ENCODE measurements at regions not wholly inside any gene's neighbourhood (a gene's known extent, or its start where the extent isn't known, plus 50 kb on each side); places are given as distances from the start of the nearest gene placed in this dataset.

DNA sequence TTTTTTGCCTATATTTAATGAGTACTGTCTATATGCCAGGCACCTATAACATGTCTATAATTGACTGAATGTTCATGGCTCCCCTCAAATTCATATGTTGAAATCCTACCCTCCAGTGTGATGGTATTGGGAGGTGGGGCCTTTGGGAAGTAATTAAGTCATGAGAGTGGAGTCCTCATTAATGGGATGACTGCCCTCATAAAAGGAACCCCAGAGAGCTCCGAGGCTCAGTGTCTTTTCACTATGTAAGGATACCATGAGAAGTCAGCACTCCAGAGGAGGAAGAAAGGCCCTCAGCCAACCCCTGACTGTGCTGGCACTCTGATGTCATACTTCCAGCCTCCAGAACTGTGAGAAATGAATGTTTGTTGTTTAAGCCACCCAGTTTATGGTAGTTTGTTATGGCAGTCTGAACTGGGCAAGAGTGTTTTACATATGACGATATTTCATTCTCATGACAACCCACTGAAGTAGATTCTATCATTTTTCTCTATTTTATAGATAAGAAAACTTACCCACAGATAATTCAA, 61.1 kb upstream of the PCGF5 start:
- H3K27me3 ChIP-seq = no peaks in the 10 kb centered on the region
- no peak for DNase-seq
- H3K4me1 ChIP-seq = peaks cover 1 to 17% (median 14%) of the 10 kb centered on the region in 4 donors
- 80 to 88% (median 87%) methylated on average over 2 of the region's 2 CpGs for WGBS, 5 donors
- H3K36me3 ChIP-seq = no peaks in the 10 kb centered on the region
- intact Hi-C loops (cut with DNase I; ENCODE audit: low total_unique reads) = no loop called here
- H3K4me3 ChIP-seq = no peak overlapping the region
- no peak overlapping the region for H3K27ac ChIP-seq
- no peaks in the 10 kb centered on the region for H3K9me3 ChIP-seq
- TF ChIP-seq, protein P1, sequence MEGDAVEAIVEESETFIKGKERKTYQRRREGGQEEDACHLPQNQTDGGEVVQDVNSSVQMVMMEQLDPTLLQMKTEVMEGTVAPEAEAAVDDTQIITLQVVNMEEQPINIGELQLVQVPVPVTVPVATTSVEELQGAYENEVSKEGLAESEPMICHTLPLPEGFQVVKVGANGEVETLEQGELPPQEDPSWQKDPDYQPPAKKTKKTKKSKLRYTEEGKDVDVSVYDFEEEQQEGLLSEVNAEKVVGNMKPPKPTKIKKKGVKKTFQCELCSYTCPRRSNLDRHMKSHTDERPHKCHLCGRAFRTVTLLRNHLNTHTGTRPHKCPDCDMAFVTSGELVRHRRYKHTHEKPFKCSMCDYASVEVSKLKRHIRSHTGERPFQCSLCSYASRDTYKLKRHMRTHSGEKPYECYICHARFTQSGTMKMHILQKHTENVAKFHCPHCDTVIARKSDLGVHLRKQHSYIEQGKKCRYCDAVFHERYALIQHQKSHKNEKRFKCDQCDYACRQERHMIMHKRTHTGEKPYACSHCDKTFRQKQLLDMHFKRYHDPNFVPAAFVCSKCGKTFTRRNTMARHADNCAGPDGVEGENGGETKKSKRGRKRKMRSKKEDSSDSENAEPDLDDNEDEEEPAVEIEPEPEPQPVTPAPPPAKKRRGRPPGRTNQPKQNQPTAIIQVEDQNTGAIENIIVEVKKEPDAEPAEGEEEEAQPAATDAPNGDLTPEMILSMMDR (IDR thresholded peaks at IDR 0.05) = no peak

DNA sequence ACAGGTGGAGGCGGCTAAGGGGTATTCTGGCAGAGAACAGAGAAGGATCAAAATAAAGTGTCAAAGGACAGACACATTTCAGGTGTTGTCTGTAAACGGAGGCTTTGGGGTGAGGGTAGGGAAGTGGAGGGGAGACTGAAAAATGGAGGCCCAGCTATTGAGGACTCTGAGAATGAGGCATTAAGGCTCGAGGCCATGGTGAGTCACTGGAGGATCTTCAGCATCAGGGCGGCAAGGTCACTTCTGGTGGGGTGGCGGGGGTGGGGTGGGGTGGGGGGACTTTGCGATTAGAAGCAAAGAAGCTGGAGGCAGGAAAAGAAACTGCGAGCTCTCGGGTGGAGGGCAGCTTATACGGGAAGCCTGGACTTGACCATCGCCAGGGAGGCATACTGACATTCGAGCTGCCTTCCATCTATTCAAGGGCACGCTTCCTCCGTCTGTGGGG, 58.4 kb upstream of the PCGF5 start:
- TF ChIP-seq POLR2A (IDR thresholded peaks at IDR 0.05) (no peak), EP300 (IDR thresholded peaks at IDR 0.05) (no peak), POLR2AphosphoS5 (IDR thresholded peaks at IDR 0.05) (no peak)
- TF ChIP-seq, protein P1 (IDR thresholded peaks at IDR 0.05) = no peak
- no peak for DNase-seq
- peak overlapping the region; percentile 57 to 92 (median 84) for H3K4me3 ChIP-seq
- no peaks in the 10 kb centered on the region for H3K9me3 ChIP-seq
- no peaks in the 10 kb centered on the region for H3K36me3 ChIP-seq
- WGBS, 5 donors = 5 to 10% (median 7%) methylated on average over 11 to 13 of the region's 13 CpGs
- no peaks in the 10 kb centered on the region for H3K27me3 ChIP-seq
- H3K4me1 ChIP-seq = peaks cover 7 to 39% (median 28%) of the 10 kb centered on the region in 4 donors
- intact Hi-C loops (cut with DNase I; ENCODE audit: low total_unique reads) = loop anchor here (10.0 kb wide), 1 partner anchor 63 kb away; the partner anchor contains the start of gene PCGF5
- H3K27ac ChIP-seq = peak overlapping the region; percentile 89 to 99 (median 97)

DNA sequence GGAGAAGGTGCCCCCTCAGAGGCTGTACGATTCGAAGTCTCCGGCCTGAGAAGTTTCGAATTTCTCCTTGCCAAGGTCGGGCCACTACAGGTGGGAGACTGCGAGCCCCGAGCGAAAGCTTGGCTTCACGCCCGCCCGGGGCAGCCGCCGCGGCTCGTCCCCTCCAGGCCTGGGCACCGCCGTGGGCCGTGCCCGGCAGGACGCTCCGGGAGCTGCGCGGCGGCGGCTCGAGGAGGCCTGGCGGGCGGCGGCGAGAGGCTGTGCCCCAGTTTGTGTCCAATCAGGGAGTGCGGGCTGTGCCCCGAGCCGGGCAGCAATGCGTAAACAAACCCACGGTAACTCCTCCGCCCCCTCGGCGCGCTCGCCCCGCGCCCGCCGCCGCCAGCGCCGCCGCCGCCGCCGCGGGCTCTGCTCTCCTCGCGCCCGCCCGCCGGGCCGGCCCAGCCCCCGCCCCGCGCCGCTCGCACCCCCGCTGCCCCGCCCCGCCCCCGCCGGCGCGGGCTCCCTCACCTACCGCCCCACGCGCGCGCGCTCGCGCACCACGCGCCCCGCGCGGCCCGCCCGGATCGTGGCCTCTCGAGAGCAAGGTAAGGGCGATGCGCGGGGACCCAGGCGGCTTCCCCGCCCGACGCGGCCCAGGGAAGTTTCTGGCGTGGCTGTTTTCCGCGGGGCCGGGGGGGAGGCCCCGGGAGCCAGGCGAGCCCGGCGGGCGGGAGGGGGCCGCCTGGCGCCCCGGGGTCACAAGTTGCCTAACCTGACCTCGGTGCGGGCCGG, 57.8 kb upstream of the PCGF5 start:
- Histone ChIP-seq H3K9me3 (no peaks in the 10 kb centered on the region), H3K4me3 (peak overlapping the region; percentile 57 to 92 (median 84)), H3K27ac (peak overlapping the region; percentile 95 to 99 (median 97)), H3K27me3 (no peaks in the 10 kb centered on the region), H3K4me1 (peaks cover 7 to 39% (median 28%) of the 10 kb centered on the region in 4 donors), H3K36me3 (no peaks in the 10 kb centered on the region)
- TF ChIP-seq EP300 (IDR thresholded peaks at IDR 0.05) (no peak), POLR2A (IDR thresholded peaks at IDR 0.05) (no peak), POLR2AphosphoS5 (IDR thresholded peaks at IDR 0.05) (peak; percentile 5 to 48 (median 34))
- TF ChIP-seq, protein P1 (IDR thresholded peaks at IDR 0.05) = peak in 1 of 7 experiments; percentile 4
- WGBS, 5 donors = 0 to 1% (median 1%) methylated on average over 11 to 110 of the region's 110 CpGs
- intact Hi-C loops (cut with DNase I; ENCODE audit: low total_unique reads) = loop anchor here (10.0 kb wide), 1 partner anchor 62 kb away; the partner anchor contains the start of gene PCGF5
- DNase-seq = peak; percentile 82 to 89

DNA sequence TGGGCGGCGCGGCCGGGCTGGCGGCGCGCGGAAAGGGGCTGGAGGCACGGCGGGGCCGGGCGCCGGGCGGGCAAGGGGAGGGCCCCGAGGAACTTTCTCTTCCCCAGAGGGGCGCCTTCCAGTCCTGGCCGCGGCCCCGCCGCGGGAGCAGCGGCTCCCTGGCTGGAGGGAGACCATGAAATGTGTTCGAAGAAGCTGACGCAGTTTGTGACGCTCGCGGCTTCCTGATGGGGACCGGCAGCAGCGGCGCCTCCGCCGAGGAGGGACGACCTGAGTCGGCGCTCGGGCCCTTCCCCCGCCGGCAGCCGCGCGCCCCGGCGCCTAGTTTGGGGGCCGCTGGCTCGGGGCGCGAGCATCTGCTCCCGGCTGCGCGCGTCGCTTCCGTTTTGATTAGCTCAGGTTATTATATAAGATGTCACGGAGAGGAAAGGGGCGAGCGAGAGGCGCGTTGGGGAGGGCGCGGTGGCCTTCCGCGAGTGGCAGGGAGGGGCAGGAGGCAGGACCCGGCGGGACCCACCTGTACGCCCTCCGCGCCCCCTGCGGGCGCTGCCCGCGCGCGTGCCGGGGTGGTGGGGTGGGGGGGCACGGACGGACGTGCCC, 57.1 kb upstream of the PCGF5 start:
- TF ChIP-seq POLR2AphosphoS5 (IDR thresholded peaks at IDR 0.05) (peak in 2 of 3 donors; percentile 53 to 56), EP300 (IDR thresholded peaks at IDR 0.05) (no peak), POLR2A (IDR thresholded peaks at IDR 0.05) (no peak)
- TF ChIP-seq, protein P1 (IDR thresholded peaks at IDR 0.05) = no peak
- peak; percentile 61 to 87 for DNase-seq
- peak overlapping the region; percentile 95 to 99 (median 97) for H3K27ac ChIP-seq
- H3K4me1 ChIP-seq = peaks cover 7 to 39% (median 28%) of the 10 kb centered on the region in 4 donors
- peak overlapping the region; percentile 57 to 92 (median 84) for H3K4me3 ChIP-seq
- intact Hi-C loops (cut with DNase I; ENCODE audit: low total_unique reads) = loop anchor here (10.0 kb wide), 1 partner anchor 61 kb away; the partner anchor contains the start of gene PCGF5
- no peaks in the 10 kb centered on the region for H3K9me3 ChIP-seq
- 0 to 7% (median 1%) methylated on average over 12 to 77 of the region's 77 CpGs for WGBS, 5 donors
- H3K27me3 ChIP-seq = no peaks in the 10 kb centered on the region
- H3K36me3 ChIP-seq = no peaks in the 10 kb centered on the region
